Fibroblast of lung (primary cell): ENCODE measurements at regions not wholly inside any gene's neighbourhood (a gene's known extent, or its start where the extent isn't known, plus 50 kb on each side); places are given as distances from the start of the nearest gene placed in this dataset.

Source experiments
- EZH2 ChIP-seq: IDR thresholded peaks from 2 replicates; pipeline ENCODE4 v1.5.1; 2012; ENCODE audit warnings: low read length, control low read depth, mild to moderate bottlenecking; ENCODE audit errors: missing control alignments
- TF ChIP-seq, protein P1 (sequence below), 2 donors: IDR thresholded peaks in 1 of 2; conservative IDR thresholded peaks in 1 of 2; 1 replicate in 1 of 2; 2 replicates in 1 of 2; pipeline ENCODE4 v1.5.1; 2011 to 2012; ENCODE audit warnings: low read length in 2 of 2, control low read depth in 1 of 2, inconsistent platforms in 1 of 2, low read depth in 1 of 2, mild to moderate bottlenecking in 1 of 2

DNA sequence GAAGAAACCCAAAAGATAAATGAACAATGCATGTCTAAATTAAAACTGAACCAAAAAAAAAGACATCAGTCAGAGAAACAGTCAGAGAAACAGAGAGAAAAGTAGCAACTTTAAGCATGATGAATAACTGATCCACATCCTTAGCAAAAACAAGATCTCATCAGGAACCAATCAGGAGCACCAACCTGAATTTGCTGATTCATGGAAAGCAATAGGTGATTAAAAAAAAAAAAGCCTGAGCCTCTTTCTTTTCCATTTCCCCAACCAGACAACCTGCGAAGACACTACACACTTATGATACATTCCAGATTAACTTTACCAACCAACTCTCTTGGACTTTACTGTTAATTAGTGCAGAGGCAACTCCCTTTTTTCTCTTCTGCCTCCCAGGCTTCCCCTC lies 112.7 kb upstream of the TAS2R1 start:
- TF ChIP-seq, protein P1, sequence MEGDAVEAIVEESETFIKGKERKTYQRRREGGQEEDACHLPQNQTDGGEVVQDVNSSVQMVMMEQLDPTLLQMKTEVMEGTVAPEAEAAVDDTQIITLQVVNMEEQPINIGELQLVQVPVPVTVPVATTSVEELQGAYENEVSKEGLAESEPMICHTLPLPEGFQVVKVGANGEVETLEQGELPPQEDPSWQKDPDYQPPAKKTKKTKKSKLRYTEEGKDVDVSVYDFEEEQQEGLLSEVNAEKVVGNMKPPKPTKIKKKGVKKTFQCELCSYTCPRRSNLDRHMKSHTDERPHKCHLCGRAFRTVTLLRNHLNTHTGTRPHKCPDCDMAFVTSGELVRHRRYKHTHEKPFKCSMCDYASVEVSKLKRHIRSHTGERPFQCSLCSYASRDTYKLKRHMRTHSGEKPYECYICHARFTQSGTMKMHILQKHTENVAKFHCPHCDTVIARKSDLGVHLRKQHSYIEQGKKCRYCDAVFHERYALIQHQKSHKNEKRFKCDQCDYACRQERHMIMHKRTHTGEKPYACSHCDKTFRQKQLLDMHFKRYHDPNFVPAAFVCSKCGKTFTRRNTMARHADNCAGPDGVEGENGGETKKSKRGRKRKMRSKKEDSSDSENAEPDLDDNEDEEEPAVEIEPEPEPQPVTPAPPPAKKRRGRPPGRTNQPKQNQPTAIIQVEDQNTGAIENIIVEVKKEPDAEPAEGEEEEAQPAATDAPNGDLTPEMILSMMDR (conservative IDR thresholded peaks at IDR 0.05 in 1 of 2, IDR thresholded peaks at IDR 0.05 in 1 of 2; ENCODE audit: low read depth in 1 of 2, low read length in 2 of 2) = no peak
- no peak for TF ChIP-seq EZH2
